ENCODE measurements at regions not wholly inside any gene's neighbourhood (a gene's known extent, or its start where the extent isn't known, plus 50 kb on each side); places are given as distances from the start of the nearest gene placed in this dataset.

- no peak for TF ChIP-seq CTCF (IDR thresholded peaks at IDR 0.05; ENCODE audit: insufficient read depth, missing control alignments)
- DNase-seq (ENCODE audit: insufficient read length, low spot score), result no peak
- FAIRE-seq, result no peak
Measured at GRCh38 chr16:6976716-6977115, 355.9 kb upstream of the RBFOX1 start.

- FAIRE-seq (no peak), DNase-seq (ENCODE audit: insufficient read length, low spot score) (no peak)
- no peak for TF ChIP-seq CTCF (IDR thresholded peaks at IDR 0.05; ENCODE audit: insufficient read depth, missing control alignments)
Measured at GRCh38 chr16:6970171-6970857, 362.3 kb upstream of the RBFOX1 start.

- DNase-seq (ENCODE audit: insufficient read length, low spot score), result no peak
- TF ChIP-seq CTCF (IDR thresholded peaks at IDR 0.05; ENCODE audit: insufficient read depth, missing control alignments), result peak; percentile 10
- no peak for FAIRE-seq
Measured at GRCh38 chr16:6969594-6969993, 363.1 kb upstream of the RBFOX1 start.

GRCh38 chr16:6967796-6968320 lies 364.8 kb upstream of the RBFOX1 start:
- no peak for DNase-seq (ENCODE audit: insufficient read length, low spot score)
- FAIRE-seq, result no peak
- TF ChIP-seq CTCF (IDR thresholded peaks at IDR 0.05; ENCODE audit: insufficient read depth, missing control alignments), result no peak

- DNase-seq (ENCODE audit: insufficient read length, low spot score), result no peak
- no peak for FAIRE-seq
- no peak for TF ChIP-seq CTCF (IDR thresholded peaks at IDR 0.05; ENCODE audit: insufficient read depth, missing control alignments)
Measured at GRCh38 chr16:6966925-6967324, 365.7 kb upstream of the RBFOX1 start.

GRCh38 chr16:6964679-6965078 lies 368.0 kb upstream of the RBFOX1 start:
- no peak for TF ChIP-seq CTCF (IDR thresholded peaks at IDR 0.05; ENCODE audit: insufficient read depth, missing control alignments)
- FAIRE-seq, result peak; percentile 93
- DNase-seq (ENCODE audit: insufficient read length, low spot score), result peak; percentile 49

GRCh38 chr16:6961704-6962103 lies 370.9 kb upstream of the RBFOX1 start:
- no peak for TF ChIP-seq CTCF (IDR thresholded peaks at IDR 0.05; ENCODE audit: insufficient read depth, missing control alignments)
- FAIRE-seq (no peak), DNase-seq (ENCODE audit: insufficient read length, low spot score) (no peak)
